Tibial nerve (tissue), 3 donors: ENCODE measurements at regions not wholly inside any gene's neighbourhood (a gene's known extent, or its start where the extent isn't known, plus 50 kb on each side); places are given as distances from the start of the nearest gene placed in this dataset.

Experiments used
- CTCF ChIP-seq, 5 experiments: fragments of 200-600 bp in 3 of 5; fragments of 450-650 bp in 2 of 5; sonication (generic) in 3 of 5; IDR thresholded peaks; one replicate each; pipeline ENCODE4 v1.5.1; 2016 to 2019; ENCODE audit warnings: antibody characterized with exemption in 5 of 5, mild to moderate bottlenecking in 3 of 5, moderate library complexity in 2 of 5
- POLR2A ChIP-seq, 2 donors: fragments of 450-650 bp; IDR thresholded peaks; one replicate each; pipeline ENCODE4 v1.6.1; 2017; ENCODE audit warnings: antibody characterized with exemption in 2 of 2, mild to moderate bottlenecking in 2 of 2, moderate library complexity in 2 of 2

GRCh38 chr2:236866542-236867340, 218.9 kb upstream of the COPS8 start:
- TF ChIP-seq CTCF (IDR thresholded peaks at IDR 0.05) (no peak), POLR2A (IDR thresholded peaks at IDR 0.05) (no peak)
